Liver (tissue), 8 donors: ENCODE measurements at regions not wholly inside any gene's neighbourhood (a gene's known extent, or its start where the extent isn't known, plus 50 kb on each side); places are given as distances from the start of the nearest gene placed in this dataset.

Experiments
- DNase-seq: peaks from one replicate; pipeline ENCODE4 v3.0.0-alpha.2; 2017; ENCODE audit warnings: low spot score
- H3K27ac ChIP-seq, 2 donors: one replicate each; pipeline ENCODE4 v1.7.0; 2013; ENCODE audit warnings: inconsistent platforms in 2 of 2, low read length in 2 of 2, control low read depth in 1 of 2, low read depth in 1 of 2, mild to moderate bottlenecking in 1 of 2
- H3K27me3 ChIP-seq, 4 donors: one replicate each; pipeline versions ENCODE4 v1.6.1 to v1.7.0; 2013; ENCODE audit warnings: low read length in 3 of 4, inconsistent platforms in 1 of 4, mild to moderate bottlenecking in 1 of 4, moderate library complexity in 1 of 4; ENCODE audit not compliant: control insufficient read depth in 4 of 4, insufficient read depth in 4 of 4
- H3K36me3 ChIP-seq, 4 donors: one replicate each; pipeline versions ENCODE4 v1.6.1 to v1.7.0; 2013; ENCODE audit warnings: low read length in 3 of 4, mild to moderate bottlenecking in 3 of 4, low read depth in 1 of 4, moderate library complexity in 1 of 4; ENCODE audit not compliant: control insufficient read depth in 4 of 4, insufficient read depth in 3 of 4
- H3K4me1 ChIP-seq, 4 donors: one replicate each; pipeline versions ENCODE4 v1.6.1 to v1.7.0; 2013; ENCODE audit warnings: low read length in 3 of 4, mild to moderate bottlenecking in 3 of 4, moderate library complexity in 1 of 4; ENCODE audit not compliant: control insufficient read depth in 4 of 4, insufficient read depth in 4 of 4
- H3K4me3 ChIP-seq, 3 donors: one replicate each; pipeline versions ENCODE4 v1.6.1 to v1.7.0; 2013; ENCODE audit warnings: low read length in 3 of 3, control low read depth in 1 of 3, low read depth in 1 of 3, mild to moderate bottlenecking in 1 of 3
- H3K9ac ChIP-seq, 2 donors: one replicate each; pipeline ENCODE4 v1.7.0; 2013; ENCODE audit warnings: low read length in 2 of 2, mild to moderate bottlenecking in 2 of 2, moderate library complexity in 2 of 2, control low read depth in 1 of 2, low read depth in 1 of 2
- H3K9me3 ChIP-seq, 4 donors: one replicate each; pipeline versions ENCODE4 v1.6.1 to v1.7.0; 2013; ENCODE audit warnings: low read length in 3 of 4; ENCODE audit not compliant: control insufficient read depth in 4 of 4
- CTCF ChIP-seq: fragments of 150-350 bp; IDR thresholded peaks from 2 replicates; pipeline ENCODE4 v1.5.1; 2017; ENCODE audit warnings: improper control_type of control experiment, low read depth, low read length; ENCODE audit not compliant: missing input control
- EGR1 ChIP-seq, 2 donors: IDR thresholded peaks; 2 replicates each; pipeline ENCODE4 v1.6.1; 2016 to 2018; ENCODE audit warnings: antibody characterized with exemption in 2 of 2, low read depth in 2 of 2
- FOXA1 ChIP-seq: IDR thresholded peaks from 2 replicates; pipeline ENCODE4 v1.6.1; 2016; ENCODE audit warnings: antibody characterized with exemption
- FOXA2 ChIP-seq: IDR thresholded peaks from 2 replicates; pipeline ENCODE4 v1.6.1; 2016; ENCODE audit warnings: antibody characterized with exemption
- GABPA ChIP-seq, 2 donors: IDR thresholded peaks in 1 of 2; conservative IDR thresholded peaks in 1 of 2; 2 replicates each; pipeline ENCODE4 v1.6.1; 2016; ENCODE audit warnings: antibody characterized with exemption in 2 of 2, mild to moderate bottlenecking in 1 of 2, moderate library complexity in 1 of 2
- HNF4A ChIP-seq, 2 donors: conservative IDR thresholded peaks; 2 replicates each; pipeline ENCODE4 v1.6.1; 2016; ENCODE audit warnings: antibody characterized with exemption in 2 of 2, mild to moderate bottlenecking in 2 of 2
- HNF4G ChIP-seq: IDR thresholded peaks from 2 replicates; pipeline ENCODE4 v1.6.1; 2016; ENCODE audit warnings: antibody characterized with exemption
- JUND ChIP-seq, 2 donors: IDR thresholded peaks; 2 replicates each; pipeline ENCODE4 v1.6.1; 2016; ENCODE audit warnings: antibody characterized with exemption in 2 of 2
- MAX ChIP-seq: IDR thresholded peaks from 2 replicates; pipeline ENCODE4 v1.6.1; 2016; ENCODE audit warnings: antibody characterized with exemption
- NR2F2 ChIP-seq: IDR thresholded peaks from 2 replicates; pipeline ENCODE4 v1.6.1; 2016; ENCODE audit warnings: antibody characterized with exemption
- RAD21 ChIP-seq, 2 donors: IDR thresholded peaks; 2 replicates each; pipeline ENCODE4 v1.6.1; 2016; ENCODE audit warnings: antibody characterized with exemption in 2 of 2, mild to moderate bottlenecking in 2 of 2
- REST ChIP-seq: IDR thresholded peaks from 2 replicates; pipeline ENCODE4 v1.6.1; 2016; ENCODE audit warnings: antibody characterized with exemption, mild to moderate bottlenecking
- RXRA ChIP-seq, 2 donors: IDR thresholded peaks; 2 replicates each; pipeline ENCODE4 v1.6.1; 2017 to 2018; ENCODE audit warnings: antibody characterized with exemption in 2 of 2, mild to moderate bottlenecking in 1 of 2
- SP1 ChIP-seq: IDR thresholded peaks from 2 replicates; pipeline ENCODE4 v1.6.1; 2018; ENCODE audit warnings: antibody characterized with exemption, mild to moderate bottlenecking
- TAF1 ChIP-seq: conservative IDR thresholded peaks from 2 replicates; pipeline ENCODE4 v1.6.1; 2016; ENCODE audit warnings: antibody characterized with exemption, mild to moderate bottlenecking
- YY1 ChIP-seq: IDR thresholded peaks from 2 replicates; pipeline ENCODE4 v1.6.1; 2016; ENCODE audit warnings: antibody characterized with exemption, mild to moderate bottlenecking
- ZBTB33 ChIP-seq: IDR thresholded peaks from 2 replicates; pipeline ENCODE4 v1.6.1; 2016; ENCODE audit warnings: antibody characterized with exemption
- WGBS: extraction: QIAGEN DNeasy Blood & Tissue Kit; methylation state at CpG from one replicate; pipeline ENCODE4 v1.1.7; 2013; 5-methylcytosine and 5-hydroxymethylcytosine counted together
- TF ChIP-seq, protein P1 (sequence below): IDR thresholded peaks from 2 replicates; pipeline ENCODE4 v1.6.1; 2016; ENCODE audit warnings: antibody characterized with exemption
- donor health status: healthy.
- donor health status: healthy.
- donor health status: healthy.
- donor health status: healthy.
- donor health status: healthy.

GRCh38 chr10:55144001-55144400 is 343.0 kb upstream of the PCDH15 start:
- H3K4me1 ChIP-seq: no peaks in the 10 kb centered on the region
- no peaks in the 10 kb centered on the region for H3K27me3 ChIP-seq
- no peaks in the 10 kb centered on the region for H3K9me3 ChIP-seq
- no peak overlapping the region for H3K4me3 ChIP-seq
- no peak for TF ChIP-seq ZBTB33
- TF ChIP-seq, protein P1, sequence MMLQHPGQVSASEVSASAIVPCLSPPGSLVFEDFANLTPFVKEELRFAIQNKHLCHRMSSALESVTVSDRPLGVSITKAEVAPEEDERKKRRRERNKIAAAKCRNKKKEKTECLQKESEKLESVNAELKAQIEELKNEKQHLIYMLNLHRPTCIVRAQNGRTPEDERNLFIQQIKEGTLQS: no peak
- no peak for TF ChIP-seq NR2F2
- TF ChIP-seq FOXA1: no peak
- TF ChIP-seq MAX: no peak
- TF ChIP-seq FOXA2: no peak
- TF ChIP-seq TAF1: no peak
- TF ChIP-seq RAD21 (IDR thresholded peaks at IDR 0.05): no peak
- TF ChIP-seq REST: no peak
- TF ChIP-seq HNF4A (conservative IDR thresholded peaks at IDR 0.05): no peak
- no peak for TF ChIP-seq SP1
- no peak for TF ChIP-seq RXRA (IDR thresholded peaks at IDR 0.05)
- TF ChIP-seq YY1: no peak
- no peak for TF ChIP-seq GABPA (IDR thresholded peaks at IDR 0.05 in 1 of 2, conservative IDR thresholded peaks at IDR 0.05 in 1 of 2)
- no peak for TF ChIP-seq JUND (IDR thresholded peaks at IDR 0.05)
- TF ChIP-seq HNF4G: no peak
- no peak for TF ChIP-seq CTCF
- TF ChIP-seq EGR1 (IDR thresholded peaks at IDR 0.05; ENCODE audit: low read depth in 2 of 2): no peak
- no peaks in the 10 kb centered on the region for H3K36me3 ChIP-seq
- H3K9ac ChIP-seq: no peak overlapping the region
- 70% methylated on average over 2 of the region's 2 CpGs for WGBS
- no peak for DNase-seq
- H3K27ac ChIP-seq: no peak overlapping the region

- Histone ChIP-seq H3K9ac (no peak overlapping the region), H3K4me1 (no peaks in the 10 kb centered on the region), H3K36me3 (no peaks in the 10 kb centered on the region), H3K27me3 (no peaks in the 10 kb centered on the region), H3K4me3 (no peak overlapping the region), H3K9me3 (peaks cover 0 to 4% (median 0%) of the 10 kb centered on the region in 4 donors), H3K27ac (no peak overlapping the region)
- DNase-seq: no peak
- TF ChIP-seq FOXA1 (no peak), RXRA (IDR thresholded peaks at IDR 0.05) (no peak), GABPA (IDR thresholded peaks at IDR 0.05 in 1 of 2, conservative IDR thresholded peaks at IDR 0.05 in 1 of 2) (no peak), EGR1 (IDR thresholded peaks at IDR 0.05; ENCODE audit: low read depth in 2 of 2) (no peak), REST (no peak), TAF1 (no peak), CTCF (no peak), RAD21 (IDR thresholded peaks at IDR 0.05) (no peak), JUND (IDR thresholded peaks at IDR 0.05) (no peak), NR2F2 (no peak), FOXA2 (no peak)
- TF ChIP-seq, protein P1: no peak
These were observed 340.9 kb upstream of the PCDH15 start for GRCh38 chr10:55141892-55142291.
